ENCODE measurements at regions not wholly inside any gene's neighbourhood (a gene's known extent, or its start where the extent isn't known, plus 50 kb on each side); places are given as distances from the start of the nearest gene placed in this dataset.
"Not testable (repeated sequence)": the region's sequence is repeated elsewhere in the genome, so short reads cannot be mapped to it uniquely, and the experiment has no call there.

DNA sequence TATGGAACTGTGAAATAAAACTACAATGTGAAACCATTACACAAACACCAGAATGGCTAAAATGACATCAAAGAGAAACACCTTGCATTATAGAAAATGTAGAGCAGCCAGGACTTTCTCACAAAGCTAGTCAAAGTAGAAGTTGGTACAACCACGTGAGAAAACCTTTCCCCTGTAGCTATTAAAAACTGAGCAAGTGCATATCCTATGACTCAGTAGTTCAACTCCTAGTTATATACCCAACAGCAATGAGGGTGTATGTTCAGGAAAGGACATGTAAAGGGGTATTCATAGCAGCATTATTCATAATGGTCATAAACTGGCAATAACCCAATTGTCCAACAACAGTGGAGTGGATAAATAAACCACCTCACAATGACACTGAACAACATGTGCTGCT, 177.5 kb upstream of the NUDT10 start:
- no peak overlapping the region for H3K4me3 Mint-ChIP-seq
- DNase-seq (no peak), ATAC-seq (ENCODE audit: low read depth) (no peak)
- no peak for TF ChIP-seq CTCF (IDR thresholded peaks at IDR 0.05)
- intact Hi-C loops (cut with micrococcal nuclease) = no loop called here
- no peaks in the 10 kb centered on the region for H3K27me3 Mint-ChIP-seq
- H3K4me1 Mint-ChIP-seq = no peaks in the 10 kb centered on the region
- ChIA-PET CTCF (no interaction called here), POLR2A (no interaction called here)
- H3K36me3 Mint-ChIP-seq (ENCODE audit: low read depth) = no peaks in the 10 kb centered on the region
- no peaks in the 10 kb centered on the region for H3K9me3 Mint-ChIP-seq
- H3K27ac Mint-ChIP-seq = no peak overlapping the region

GRCh38 chrX:51155566-51155965, 177.1 kb upstream of the NUDT10 start:
- ChIA-PET CTCF (no interaction called here), POLR2A (no interaction called here)
- Mint-ChIP-seq H3K4me3 (no peak overlapping the region), H3K4me1 (no peaks in the 10 kb centered on the region), H3K27me3 (no peaks in the 10 kb centered on the region), H3K36me3 (ENCODE audit: low read depth) (no peaks in the 10 kb centered on the region), H3K27ac (no peak overlapping the region), H3K9me3 (no peaks in the 10 kb centered on the region)
- no peak for ATAC-seq (ENCODE audit: low read depth)
- no peak for TF ChIP-seq CTCF (IDR thresholded peaks at IDR 0.05)
- intact Hi-C loops (cut with micrococcal nuclease) = no loop called here
- DNase-seq = no peak

DNA sequence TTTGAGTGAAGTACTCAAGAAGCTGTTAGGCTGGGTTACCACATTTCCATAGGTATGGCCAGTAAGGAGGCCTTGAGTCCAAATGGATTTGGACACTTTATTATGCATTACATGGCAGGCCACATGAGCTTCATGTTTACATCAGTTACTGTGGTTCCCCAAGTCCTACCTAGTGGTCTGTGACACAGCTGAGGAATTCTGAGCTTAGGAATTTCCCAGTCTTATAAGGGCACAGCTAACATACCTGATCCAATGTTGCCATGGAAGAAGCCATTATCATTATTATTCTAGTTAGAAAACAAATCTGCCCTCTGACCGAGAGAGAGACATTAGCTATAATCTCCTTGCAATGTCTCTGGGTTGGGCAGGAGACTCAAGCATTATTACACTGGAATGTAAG, 174.4 kb upstream of the NUDT10 start:
- H3K4me3 Mint-ChIP-seq = no peak overlapping the region
- no peak for TF ChIP-seq CTCF (IDR thresholded peaks at IDR 0.05)
- H3K27ac Mint-ChIP-seq = no peak overlapping the region
- H3K27me3 Mint-ChIP-seq = no peaks in the 10 kb centered on the region
- H3K36me3 Mint-ChIP-seq (ENCODE audit: low read depth) = no peaks in the 10 kb centered on the region
- no peaks in the 10 kb centered on the region for H3K4me1 Mint-ChIP-seq
- ChIA-PET CTCF (interaction anchor here (0.5 kb wide), 1 partner anchor 9 kb away, joined by 3 read pairs; no protein-coding TSS in a partner anchor), POLR2A (no interaction called here)
- intact Hi-C loops (cut with micrococcal nuclease) = no loop called here
- no peaks in the 10 kb centered on the region for H3K9me3 Mint-ChIP-seq
- no peak for ATAC-seq (ENCODE audit: low read depth)
- no peak for DNase-seq

DNA sequence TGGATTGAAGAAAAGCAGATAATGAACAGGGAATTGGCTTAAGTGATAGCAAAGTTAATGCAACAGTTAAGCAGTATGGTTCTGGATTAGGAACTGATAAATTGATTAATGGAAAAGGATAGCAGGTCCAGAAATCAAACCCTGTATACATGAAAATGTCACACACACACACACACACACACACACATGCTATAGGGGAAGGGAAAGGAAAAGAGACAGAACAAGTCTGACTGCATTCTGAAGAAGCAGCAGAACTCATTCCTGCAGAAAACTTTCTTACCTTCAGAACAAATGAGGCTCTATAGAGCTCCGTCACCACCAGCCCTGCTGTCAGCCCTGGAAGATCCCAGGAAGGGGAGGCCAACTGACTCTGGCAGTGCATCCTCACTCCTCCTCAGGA, 173.2 kb upstream of the NUDT10 start:
- H3K4me1 Mint-ChIP-seq; ATAC-seq (ENCODE audit: low read depth); POLR2A ChIA-PET; CTCF ChIA-PET; H3K27me3 Mint-ChIP-seq; H3K36me3 Mint-ChIP-seq (ENCODE audit: low read depth); H3K4me3 Mint-ChIP-seq; intact Hi-C loops (cut with micrococcal nuclease); H3K27ac Mint-ChIP-seq; DNase-seq; H3K9me3 Mint-ChIP-seq: not testable (repeated sequence)

- CTCF ChIA-PET = no interaction called here
These were observed 168.9 kb upstream of the NUDT10 start for GRCh38 chrX:51163730-51164129.

DNA sequence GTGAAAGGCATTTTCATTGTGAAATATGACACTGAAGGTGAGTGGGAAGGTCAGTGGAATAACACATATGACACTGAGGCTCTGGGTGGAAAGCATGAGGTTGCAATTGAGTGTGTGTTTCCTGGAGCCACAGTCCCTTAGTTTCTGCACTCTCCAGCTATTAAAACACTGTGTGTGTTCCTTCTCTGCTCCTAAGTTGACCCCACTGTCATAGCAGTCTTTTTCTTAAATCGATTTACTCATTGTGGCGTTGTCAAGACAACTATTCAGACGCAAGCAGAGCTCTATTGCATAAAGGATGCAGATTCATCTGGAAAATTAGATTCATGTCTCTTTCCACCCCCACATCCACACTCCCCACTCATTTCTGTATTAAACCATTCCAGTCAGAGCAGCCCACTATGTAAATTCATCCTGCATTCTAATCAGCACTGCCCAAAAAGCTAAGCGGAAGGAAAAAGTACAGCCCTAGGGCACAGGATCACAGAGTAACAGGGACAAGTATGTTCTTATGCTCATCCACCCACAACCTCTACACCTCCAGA, 154.2 kb upstream of the NUDT10 start:
- H3K27ac Mint-ChIP-seq; ATAC-seq (ENCODE audit: low read depth); intact Hi-C loops (cut with micrococcal nuclease); H3K9me3 Mint-ChIP-seq; CTCF ChIA-PET; DNase-seq; H3K27me3 Mint-ChIP-seq; H3K4me3 Mint-ChIP-seq; H3K36me3 Mint-ChIP-seq (ENCODE audit: low read depth); POLR2A ChIA-PET; H3K4me1 Mint-ChIP-seq: not testable (repeated sequence)

More at GRCh38 chrX:51163730-51164129, 168.9 kb upstream of the NUDT10 start:
- no peaks in the 10 kb centered on the region for H3K4me1 Mint-ChIP-seq
- H3K27ac Mint-ChIP-seq = no peak overlapping the region
- no peak overlapping the region for H3K4me3 Mint-ChIP-seq
- POLR2A ChIA-PET = no interaction called here
- intact Hi-C loops (cut with micrococcal nuclease) = no loop called here
- H3K36me3 Mint-ChIP-seq (ENCODE audit: low read depth) = no peaks in the 10 kb centered on the region
- DNase-seq (no peak), ATAC-seq (ENCODE audit: low read depth) (no peak)
- H3K9me3 Mint-ChIP-seq = no peaks in the 10 kb centered on the region
- H3K27me3 Mint-ChIP-seq = no peaks in the 10 kb centered on the region
- TF ChIP-seq CTCF (IDR thresholded peaks at IDR 0.05) = no peak

GRCh38 chrX:51179805-51180204, 152.8 kb upstream of the NUDT10 start:
- POLR2A ChIA-PET; intact Hi-C loops (cut with micrococcal nuclease); H3K27me3 Mint-ChIP-seq; H3K9me3 Mint-ChIP-seq; DNase-seq; H3K36me3 Mint-ChIP-seq (ENCODE audit: low read depth); H3K27ac Mint-ChIP-seq; ATAC-seq (ENCODE audit: low read depth); H3K4me3 Mint-ChIP-seq; CTCF ChIA-PET; H3K4me1 Mint-ChIP-seq: not testable (repeated sequence)

Measured in activated B cell treated with CpG ODN at 0.5 μM for 24 hours (primary cell).